RWPE1 (cell line): ENCODE measurements at regions not wholly inside any gene's neighbourhood (a gene's known extent, or its start where the extent isn't known, plus 50 kb on each side); places are given as distances from the start of the nearest gene placed in this dataset.

Experiments used
- CTCF ChIA-PET: fragments of 350-600 bp; sonication (Branson Sonifier 250); formaldehyde crosslinking; extraction: SDS; loops from one replicate; lab custom pipeline; 2021; lab: Yijun Ruan, JAX
- POLR2A ChIA-PET: fragments of 400-600 bp; formaldehyde crosslinking; extraction: SDS; loops from one replicate; lab custom pipeline; 2020; ENCODE audit warnings: antibody characterized with exemption; ENCODE audit not compliant: low non-redundant PET; lab: Yijun Ruan, JAX
- DNase-seq: peaks from one replicate; pipeline ENCODE4 v3.0.0; 2012; ENCODE audit warnings: low spot score
- H3K27ac ChIP-seq: fragments of 450-650 bp; 2 replicates; pipeline ENCODE4 v1.5.1; 2017
- TF ChIP-seq, protein P1 (sequence below): fragments of 450-650 bp; conservative IDR thresholded peaks from 2 replicates; pipeline ENCODE4 v1.5.1; 2017; ENCODE audit warnings: low read depth, mild to moderate bottlenecking

DNA sequence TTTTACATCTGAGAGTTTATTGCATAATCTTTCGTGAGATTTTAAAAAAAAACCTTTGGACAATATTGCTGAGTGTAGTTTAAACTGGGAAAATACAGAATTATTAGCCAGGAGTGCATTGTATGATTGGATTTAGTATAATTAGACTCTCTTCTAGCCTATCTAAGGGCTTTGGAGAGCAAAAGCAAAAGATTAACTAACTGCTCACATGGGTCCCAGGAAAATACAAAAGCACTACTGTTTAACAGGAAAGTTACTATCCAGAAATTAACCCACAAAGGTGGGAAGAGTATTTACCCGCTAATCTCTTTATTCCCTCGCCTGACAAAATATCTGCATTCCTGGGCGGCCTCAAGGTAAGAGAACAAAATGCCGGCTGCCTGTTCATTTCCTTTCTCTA lies 309.5 kb downstream of the ATXN7L3B start:
- POLR2A ChIA-PET = no interaction called here
- H3K27ac ChIP-seq = no peak overlapping the region
- TF ChIP-seq, protein P1, sequence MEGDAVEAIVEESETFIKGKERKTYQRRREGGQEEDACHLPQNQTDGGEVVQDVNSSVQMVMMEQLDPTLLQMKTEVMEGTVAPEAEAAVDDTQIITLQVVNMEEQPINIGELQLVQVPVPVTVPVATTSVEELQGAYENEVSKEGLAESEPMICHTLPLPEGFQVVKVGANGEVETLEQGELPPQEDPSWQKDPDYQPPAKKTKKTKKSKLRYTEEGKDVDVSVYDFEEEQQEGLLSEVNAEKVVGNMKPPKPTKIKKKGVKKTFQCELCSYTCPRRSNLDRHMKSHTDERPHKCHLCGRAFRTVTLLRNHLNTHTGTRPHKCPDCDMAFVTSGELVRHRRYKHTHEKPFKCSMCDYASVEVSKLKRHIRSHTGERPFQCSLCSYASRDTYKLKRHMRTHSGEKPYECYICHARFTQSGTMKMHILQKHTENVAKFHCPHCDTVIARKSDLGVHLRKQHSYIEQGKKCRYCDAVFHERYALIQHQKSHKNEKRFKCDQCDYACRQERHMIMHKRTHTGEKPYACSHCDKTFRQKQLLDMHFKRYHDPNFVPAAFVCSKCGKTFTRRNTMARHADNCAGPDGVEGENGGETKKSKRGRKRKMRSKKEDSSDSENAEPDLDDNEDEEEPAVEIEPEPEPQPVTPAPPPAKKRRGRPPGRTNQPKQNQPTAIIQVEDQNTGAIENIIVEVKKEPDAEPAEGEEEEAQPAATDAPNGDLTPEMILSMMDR = no peak
- CTCF ChIA-PET = no interaction called here
- DNase-seq = no peak

DNA sequence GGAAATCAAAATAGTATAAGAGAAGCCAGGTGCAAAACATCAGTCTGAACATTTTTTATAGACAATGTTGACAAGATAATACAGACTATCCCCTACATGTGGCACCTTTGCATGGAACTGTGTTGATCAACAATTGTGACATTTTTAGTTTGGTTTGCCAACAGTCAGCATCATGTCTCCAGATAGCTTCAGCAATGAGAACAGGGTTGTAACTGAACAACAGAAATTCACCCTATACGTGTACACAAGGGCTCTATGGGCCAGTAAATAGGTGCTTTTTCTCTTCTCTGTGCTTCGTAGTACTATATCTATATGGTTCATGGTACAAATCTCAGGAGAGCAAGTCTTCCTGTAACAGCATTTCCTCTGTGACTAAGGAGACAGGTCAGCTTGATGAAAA lies 310.4 kb downstream of the ATXN7L3B start:
- TF ChIP-seq, protein P1 = no peak
- CTCF ChIA-PET = no interaction called here
- H3K27ac ChIP-seq = no peak overlapping the region
- POLR2A ChIA-PET = no interaction called here
- DNase-seq = no peak

DNA sequence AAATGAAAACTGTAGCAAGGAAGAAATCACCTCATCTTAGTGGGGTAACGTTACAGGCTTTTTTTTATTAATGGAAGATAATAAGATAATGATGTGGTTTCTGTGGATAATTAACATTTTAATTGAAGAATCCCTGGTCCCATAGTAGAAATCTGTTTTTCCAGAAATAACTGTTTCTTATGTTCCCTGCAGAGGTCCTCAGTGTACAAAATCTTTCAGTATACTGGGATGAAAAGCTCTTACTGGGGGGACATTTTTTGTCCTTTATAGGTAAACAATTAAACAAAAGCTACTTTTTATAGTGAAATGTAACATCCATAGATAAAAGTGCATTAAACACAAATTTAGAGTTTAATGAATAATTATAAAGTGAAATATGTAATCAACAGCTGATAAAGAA lies 312.2 kb downstream of the ATXN7L3B start:
- ChIA-PET POLR2A (no interaction called here), CTCF (interaction anchor here (0.6 to 0.7 kb wide), 2 partner anchors 347 to 610 kb away, joined by 3 read pairs; no protein-coding TSS in a partner anchor)
- no peak overlapping the region for H3K27ac ChIP-seq
- TF ChIP-seq, protein P1 = no peak; the same call in 1 of the 2 replicates
- DNase-seq = no peak

DNA sequence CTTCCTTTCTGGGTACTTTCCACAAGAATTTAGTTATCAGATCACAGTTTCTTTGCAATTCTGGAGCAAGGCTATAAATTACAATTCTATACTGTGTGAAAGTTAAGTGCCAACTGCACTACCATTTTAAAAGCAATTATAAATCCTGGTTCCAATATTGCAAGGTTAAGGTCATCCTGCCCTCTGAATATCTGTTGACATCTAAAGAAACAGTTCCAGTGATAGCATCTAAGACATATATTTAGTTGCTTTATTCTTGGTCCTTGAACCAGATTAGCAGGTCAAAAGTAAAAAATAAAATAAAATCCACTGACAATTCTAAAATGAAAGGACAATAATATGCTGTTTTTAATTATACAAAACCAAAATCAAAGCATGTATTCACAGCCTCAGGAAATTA lies 334.2 kb downstream of the ATXN7L3B start:
- no peak for DNase-seq
- POLR2A ChIA-PET = no interaction called here
- CTCF ChIA-PET = no interaction called here
- H3K27ac ChIP-seq = no peak overlapping the region
- TF ChIP-seq, protein P1 = no peak

DNA sequence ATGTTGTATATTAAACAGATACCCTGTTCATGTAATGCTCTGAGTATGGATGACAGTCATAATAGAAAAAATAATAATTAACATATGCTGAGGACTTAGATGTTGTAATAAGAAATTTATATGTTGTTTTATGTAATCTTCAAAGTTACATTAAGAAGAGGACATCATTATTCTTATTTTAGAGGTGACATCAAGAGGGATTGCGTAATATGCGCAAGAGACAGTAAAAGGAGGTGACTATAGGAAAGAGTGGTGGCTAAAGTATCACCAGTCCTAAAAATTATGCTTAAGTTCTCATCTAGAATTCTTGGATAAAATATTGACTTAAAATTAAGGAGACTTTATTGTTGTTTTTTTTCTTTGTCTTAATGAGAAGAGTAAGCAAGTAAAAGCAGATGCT lies 323.9 kb downstream of the KCNC2 start:
- DNase-seq = no peak
- ChIA-PET CTCF (no interaction called here), POLR2A (no interaction called here)
- TF ChIP-seq, protein P1 = no peak
- H3K27ac ChIP-seq = no peak overlapping the region

DNA sequence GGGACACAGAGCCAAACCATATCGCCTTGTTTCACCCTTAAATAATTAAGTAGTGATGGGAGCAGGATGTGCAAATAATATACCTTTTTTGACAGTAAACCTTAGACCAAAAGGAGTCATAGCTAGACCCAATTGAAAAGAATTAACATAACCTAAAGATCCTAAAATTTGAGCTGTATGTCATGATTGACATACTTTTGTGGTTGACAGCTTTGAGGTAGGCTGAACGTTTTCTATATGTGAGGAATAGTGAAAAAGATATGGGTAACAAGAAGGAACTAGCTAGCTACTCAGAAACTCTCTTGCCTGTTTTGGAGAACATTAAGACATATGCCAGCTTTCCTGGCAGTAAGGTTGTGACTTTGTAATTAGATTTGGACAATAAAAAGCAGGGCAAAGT lies 320.6 kb downstream of the KCNC2 start:
- CTCF ChIA-PET = interaction anchor here (0.6 kb wide), 1 partner anchor 1348 kb away, joined by 3 read pairs; no protein-coding TSS in a partner anchor
- H3K27ac ChIP-seq = no peak overlapping the region
- TF ChIP-seq, protein P1 = no peak
- POLR2A ChIA-PET = no interaction called here
- DNase-seq = no peak
